GM19328 (cell line): ENCODE measurements at regions not wholly inside any gene's neighbourhood (a gene's known extent, or its start where the extent isn't known, plus 50 kb on each side); places are given as distances from the start of the nearest gene placed in this dataset.
"Not testable (repeated sequence)": the region's sequence is repeated elsewhere in the genome, so short reads cannot be mapped to it uniquely, and the experiment has no call there.

Source experiments
- ATAC-seq: cut with Tn5 transposase; IDR thresholded peaks from one replicate; pipeline ENCODE4 v1.9.1; 2021; ENCODE audit warnings: mild to moderate bottlenecking, moderate library complexity; ENCODE audit not compliant: unreplicated experiment

DNA sequence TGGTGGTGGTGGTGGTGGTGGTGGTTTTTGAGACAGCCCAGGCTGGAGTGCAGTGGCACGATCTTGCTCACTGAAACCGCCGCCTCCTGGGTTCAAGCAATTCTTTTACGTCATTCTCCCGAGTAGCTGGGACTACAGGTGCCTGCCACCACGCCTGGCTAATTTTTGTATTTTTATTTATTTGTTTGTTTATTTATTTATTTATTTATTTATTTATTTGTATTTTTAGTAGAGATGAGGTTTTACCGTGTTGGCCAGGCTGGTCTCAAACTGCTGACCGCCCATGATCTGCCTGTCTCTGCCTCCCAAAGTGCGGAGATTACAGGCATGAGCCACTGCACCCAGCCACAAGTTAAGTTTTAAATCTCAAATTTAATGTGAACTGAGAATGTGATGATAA lies 126.5 kb downstream of the PCDH18 start:
- not testable (repeated sequence) for ATAC-seq

DNA sequence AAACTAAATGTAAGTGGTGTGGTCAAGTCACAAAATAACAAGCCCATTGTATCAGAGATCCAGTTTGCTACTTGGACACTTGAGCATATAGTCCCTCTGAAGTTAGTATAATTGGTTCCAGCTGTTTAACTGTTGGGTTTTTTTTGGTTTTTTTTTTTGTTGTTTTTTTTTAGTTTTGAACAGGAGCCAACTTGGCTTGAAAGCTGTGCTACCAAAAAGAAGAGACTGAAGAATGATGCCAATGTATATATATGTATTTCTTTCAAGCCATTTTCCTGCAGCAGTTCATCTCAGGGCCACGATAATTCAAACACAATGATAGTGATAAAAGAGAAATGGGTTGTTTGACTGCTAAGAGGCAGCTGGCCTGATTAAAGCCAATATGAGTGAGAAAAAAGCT lies 138.3 kb downstream of the PCDH18 start:
- ATAC-seq, result no peak

DNA sequence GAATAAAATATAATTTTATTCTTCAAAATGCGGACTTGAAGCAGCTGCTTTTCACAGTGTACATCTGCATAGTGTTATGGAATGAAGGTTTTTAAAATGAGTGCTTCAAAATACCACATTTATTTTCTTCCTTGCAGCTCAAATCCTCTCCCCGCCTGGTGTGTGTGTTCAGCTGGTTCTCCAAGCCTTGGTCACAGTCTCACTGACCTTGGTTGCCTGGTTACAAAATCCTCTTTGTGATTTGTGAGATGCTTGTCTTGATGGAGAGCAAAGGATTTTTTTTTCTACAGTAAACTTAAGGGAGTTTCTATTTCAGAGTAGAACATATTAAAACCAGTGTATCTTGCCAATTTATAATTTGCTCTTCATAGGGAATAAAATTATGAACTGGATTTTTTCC lies 139.2 kb downstream of the PCDH18 start:
- ATAC-seq, result no peak

DNA sequence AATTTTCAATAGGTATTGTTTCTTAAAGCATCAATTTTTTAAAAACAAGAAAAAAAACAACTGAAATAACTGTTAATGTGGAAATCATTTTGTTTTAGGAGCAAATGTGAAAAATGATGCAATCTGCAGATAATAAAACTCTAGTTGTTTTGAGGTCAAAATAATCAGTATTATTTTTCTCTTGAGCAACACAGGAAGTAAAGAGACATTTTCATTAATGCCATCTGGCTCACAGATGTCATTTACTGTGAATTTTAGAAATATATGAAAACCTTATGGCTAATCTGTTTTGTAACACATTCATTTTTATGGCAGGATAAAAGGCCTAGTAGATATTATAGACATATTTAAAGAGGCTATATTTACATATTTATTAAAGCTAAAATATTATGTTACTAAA lies 141.6 kb downstream of the PCDH18 start:
- no peak for ATAC-seq

DNA sequence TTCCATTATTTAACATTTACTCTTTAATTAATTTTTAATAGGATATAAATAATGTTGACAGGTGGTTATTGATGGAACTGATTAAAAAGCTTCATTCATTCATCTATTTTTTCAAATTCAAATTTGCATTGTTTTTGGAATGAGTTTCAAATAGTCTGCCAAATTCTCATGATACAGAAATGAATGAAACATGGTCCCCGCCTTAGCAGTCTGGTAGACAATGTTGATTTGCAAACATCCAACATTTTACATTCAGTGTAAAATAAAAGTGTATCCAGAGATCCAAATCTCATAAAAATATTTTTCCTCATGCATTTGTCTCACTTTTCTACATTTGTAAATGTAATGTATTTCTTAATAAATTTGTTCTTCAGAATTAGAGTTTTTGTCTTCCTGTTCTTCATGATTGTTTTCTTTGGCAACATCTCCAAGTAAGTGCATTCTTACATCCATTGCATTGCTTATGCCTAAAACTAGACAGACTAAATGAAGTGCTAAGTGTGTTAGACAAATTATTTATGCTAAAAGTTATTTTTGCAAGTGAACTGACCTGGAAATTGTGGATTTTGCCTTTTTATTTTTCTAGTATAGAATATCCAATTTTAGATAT lies 142.3 kb downstream of the PCDH18 start:
- no peak for ATAC-seq

DNA sequence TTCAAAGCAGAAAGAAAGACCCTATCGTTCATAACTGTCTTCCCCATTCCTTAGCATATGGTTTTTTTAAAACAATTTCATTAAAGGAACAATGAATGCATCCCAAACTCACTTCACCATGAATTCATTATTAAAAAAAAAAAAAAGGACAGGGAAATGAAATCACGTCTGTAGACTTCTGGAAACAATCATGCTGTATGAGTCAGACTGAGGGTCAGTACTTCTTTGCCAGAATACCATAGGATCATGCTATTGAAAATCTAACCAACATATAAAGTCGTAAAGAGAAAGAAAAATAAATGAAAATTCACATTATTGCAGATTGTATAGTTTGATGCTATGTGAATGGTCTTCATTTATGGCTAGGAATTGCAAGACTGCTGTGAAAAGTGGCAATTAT lies 144.4 kb downstream of the PCDH18 start:
- no peak for ATAC-seq

DNA sequence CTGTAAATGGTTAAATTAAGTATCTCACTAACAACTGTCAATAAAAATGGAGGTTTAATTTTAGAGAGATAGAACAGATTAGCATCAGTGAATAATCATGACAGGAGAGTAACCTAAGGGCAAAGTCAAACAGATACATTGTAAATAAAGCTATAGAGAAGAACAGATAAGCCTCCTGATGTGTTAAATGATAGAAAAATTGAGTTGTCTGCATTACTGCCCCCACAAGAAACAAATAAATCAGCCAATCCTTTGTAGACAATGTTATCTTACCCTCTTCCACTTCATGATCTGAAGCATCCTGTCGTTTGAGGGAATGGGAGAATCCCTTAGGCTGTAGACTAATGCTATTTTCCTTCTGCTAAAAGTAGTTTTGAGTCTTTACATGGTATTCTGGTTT lies 147.8 kb downstream of the PCDH18 start:
- no peak for ATAC-seq

DNA sequence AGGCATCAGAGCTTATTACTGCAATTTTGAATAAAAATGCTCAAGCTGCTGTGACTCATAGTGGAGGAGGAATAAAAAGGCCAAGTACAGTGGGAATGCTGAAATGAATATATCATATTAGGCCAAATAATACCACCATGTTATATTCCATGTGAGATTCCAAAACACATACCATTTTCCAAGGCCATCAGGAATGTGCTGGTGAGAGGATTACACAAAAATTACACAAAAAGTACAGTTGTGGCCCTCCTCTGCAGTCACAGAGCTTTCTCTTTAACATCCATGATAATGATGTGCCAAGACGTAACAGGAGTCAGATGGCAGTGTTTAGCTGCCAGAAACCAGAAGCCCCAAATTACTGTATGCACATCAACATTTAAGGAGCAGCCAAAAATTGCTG lies 153.5 kb downstream of the PCDH18 start:
- no peak for ATAC-seq

DNA sequence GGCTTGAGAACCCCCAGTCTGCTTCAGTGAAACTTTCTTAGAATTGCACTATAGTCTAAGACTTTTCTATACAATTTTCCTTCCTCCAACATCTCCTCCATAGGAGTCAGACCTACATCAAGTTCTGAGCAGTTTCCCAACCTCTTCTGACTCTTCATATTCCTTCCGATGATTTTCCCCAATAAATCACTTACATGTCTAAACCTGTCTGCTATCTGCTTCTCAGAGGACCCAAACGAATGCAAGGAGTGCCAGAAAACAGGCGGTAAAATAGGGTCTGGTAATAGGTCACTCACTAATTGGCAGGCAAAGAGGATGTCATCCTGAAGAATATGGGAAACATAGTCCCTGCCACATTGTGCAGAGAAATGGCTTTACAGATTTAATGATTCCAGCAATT lies 153.9 kb downstream of the PCDH18 start:
- no peak for ATAC-seq

DNA sequence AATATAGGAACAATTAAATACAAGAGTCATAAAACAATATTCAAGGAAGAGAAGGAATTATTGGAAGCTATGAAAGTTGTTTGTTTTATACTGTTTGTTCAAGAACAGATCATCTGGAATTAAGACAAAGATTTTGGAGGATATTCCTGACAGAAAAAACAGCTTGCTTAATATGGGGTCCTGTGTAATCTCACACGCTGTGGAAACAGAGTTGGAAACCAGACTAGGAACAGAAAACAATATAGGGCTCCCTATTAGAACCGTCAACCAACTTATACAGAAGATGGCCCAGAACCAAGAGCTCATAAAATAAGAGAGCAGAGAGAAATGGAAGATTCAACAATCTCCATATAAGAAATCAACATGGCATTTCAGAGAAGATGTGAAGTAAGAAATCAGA lies 156.0 kb downstream of the PCDH18 start:
- ATAC-seq, result no peak

DNA sequence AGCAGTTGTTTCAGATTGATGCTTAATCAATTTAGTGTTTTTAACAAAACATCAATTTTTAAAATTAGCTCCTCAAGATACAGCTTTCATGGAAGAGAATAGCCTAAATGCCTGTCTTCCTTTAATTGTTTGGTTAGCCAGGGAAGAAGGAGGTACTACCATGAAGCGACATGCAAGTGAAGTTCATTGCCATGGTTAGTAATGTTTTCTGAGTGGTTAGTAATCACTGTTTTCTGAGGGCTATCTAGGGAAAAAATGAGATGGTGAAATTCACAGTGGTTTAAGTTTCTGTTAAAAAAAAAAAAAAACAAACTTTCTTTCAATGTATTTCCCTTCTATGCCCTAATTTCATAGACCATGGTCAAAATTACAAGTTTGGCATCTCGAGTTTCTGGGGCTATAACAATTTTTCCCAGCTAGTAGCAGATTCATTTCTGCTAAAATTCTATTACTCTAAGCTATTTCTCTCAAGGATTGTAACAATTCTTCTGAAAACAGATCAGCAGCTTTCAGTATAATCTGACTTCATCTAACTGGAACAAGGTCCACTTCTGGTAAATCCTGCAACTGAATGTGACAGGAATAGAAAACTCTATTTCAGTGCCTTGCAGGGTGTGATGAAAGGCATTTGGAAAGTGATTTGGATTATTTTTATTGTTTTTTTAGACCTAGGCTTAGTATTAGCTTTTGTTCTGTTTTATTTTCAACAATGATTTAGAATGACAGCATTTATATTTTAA lies 157.0 kb downstream of the PCDH18 start:
- no peak for ATAC-seq

DNA sequence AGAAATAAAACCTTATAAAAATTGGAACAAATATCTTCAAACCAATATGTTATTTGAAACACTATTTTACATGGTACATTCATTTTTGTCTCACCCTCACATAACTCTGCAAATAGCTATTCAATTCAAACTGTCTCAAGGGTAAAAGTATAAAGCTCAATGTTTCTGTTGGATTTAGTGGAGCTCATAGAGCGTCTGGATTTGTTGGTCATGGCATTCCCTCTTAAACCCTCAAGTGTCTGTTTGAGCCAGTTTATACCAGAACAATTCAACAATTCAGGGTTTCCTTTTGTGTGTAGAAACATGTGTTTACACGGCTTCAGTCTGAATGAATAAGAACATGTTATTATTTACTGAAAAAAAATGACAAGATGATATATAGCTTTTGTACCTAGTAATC lies 161.6 kb downstream of the PCDH18 start:
- ATAC-seq, result no peak

DNA sequence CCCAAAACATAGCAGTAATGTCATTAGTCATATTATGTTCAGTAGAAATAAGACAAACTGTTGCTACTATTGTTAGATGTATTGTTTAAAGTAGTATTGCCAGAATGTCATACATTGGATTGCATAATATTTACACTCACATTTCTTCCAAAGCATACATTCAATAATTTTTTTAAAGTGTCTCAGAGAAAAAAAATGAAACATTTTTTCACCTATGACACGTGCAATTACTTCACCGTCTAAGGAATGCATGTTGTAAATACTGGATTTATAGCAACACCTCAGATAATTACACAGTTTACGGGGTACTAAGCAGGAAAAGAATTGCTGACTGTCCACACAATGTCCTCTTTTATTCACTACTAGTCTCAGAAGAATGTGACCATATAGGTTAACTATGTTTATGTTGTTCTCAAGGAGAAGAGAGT lies 162.1 kb downstream of the PCDH18 start:
- ATAC-seq, result no peak

DNA sequence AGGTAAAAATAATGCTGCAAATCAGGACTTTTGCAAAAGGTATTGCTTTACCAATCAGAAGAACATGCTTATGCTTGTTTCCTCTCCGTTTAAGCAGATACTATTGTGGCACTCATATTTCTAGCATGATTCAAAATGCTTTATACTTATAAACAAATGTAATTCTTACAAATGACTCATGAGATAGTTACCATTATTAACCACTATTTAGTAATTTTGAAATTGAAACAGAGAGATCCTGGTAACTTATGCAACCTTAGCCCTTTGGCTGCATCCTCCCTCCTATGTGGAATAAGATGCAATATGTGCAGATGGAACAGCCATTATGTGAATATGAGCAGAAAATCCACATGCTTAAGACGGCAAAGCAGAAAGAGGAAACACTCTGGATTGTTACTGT lies 164.7 kb downstream of the PCDH18 start:
- ATAC-seq, result no peak

DNA sequence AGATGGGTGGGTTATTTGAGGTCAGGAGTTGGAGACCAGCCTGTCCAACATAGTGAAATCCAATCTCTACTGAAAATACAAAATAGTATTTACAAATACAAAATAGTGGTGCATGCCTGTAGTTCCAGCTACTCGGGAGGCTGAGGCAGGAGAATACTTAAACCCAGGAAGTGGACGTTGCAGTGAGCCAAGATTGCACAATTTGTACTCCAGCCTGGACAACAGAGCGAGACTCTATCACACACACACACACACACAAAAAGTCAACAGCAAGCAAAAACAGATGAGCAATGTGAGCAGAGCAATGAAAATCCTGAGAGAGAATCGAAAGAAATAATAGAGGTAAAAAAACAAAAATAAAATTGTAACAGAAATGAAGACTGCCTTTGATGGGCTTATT lies 168.8 kb downstream of the PCDH18 start:
- no peak for ATAC-seq

DNA sequence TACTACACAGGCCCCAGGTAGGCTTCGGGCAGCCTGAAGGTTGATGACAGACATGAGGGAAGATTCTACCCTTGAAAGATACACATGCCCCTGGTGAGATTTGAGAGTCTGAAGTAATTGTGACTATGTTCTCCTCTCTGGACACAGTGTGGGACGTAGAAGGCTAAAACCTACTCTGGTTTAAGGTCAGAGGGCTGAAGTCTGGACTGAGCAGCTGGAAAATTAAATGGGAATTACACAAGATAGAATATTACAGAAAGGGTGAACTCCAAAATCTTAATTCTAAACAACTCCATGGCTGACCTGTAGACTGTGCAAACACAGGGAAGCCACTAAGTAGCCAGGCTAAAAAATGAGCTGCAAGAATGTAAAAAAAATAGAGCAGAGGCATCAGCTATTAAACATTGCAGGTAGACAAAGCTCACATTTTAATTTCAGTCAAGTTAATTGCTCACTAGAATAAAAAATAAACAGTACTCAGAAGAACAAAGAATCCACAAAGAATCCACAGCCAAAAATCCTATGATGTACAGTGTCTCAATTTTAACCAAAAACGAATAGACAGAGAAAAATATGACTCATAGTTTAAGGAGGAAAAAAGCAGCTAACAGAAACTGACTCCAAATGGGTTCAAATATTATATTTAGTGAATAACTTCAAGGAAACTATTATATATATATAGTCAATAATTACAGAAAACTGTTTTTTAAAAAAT lies 170.4 kb downstream of the PCDH18 start:
- no peak for ATAC-seq

DNA sequence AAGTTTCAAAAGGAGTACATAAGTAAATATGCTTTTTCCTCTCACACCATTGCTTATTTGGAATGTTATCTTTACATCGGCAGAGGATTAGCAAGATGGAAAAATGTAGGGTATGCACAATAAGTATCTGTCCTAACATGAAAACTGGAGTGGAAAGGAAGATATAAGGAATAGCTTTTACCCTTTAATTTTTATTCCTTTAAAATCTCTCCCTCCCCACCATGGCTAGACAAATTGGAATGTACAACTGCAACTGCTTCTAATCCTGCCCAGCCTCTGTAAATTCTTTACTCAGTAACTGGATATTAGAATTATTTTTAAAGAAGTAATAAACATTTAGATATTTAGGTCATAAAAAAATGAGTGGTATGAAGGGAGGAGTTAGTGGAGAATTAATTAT lies 171.5 kb downstream of the PCDH18 start:
- no peak for ATAC-seq

DNA sequence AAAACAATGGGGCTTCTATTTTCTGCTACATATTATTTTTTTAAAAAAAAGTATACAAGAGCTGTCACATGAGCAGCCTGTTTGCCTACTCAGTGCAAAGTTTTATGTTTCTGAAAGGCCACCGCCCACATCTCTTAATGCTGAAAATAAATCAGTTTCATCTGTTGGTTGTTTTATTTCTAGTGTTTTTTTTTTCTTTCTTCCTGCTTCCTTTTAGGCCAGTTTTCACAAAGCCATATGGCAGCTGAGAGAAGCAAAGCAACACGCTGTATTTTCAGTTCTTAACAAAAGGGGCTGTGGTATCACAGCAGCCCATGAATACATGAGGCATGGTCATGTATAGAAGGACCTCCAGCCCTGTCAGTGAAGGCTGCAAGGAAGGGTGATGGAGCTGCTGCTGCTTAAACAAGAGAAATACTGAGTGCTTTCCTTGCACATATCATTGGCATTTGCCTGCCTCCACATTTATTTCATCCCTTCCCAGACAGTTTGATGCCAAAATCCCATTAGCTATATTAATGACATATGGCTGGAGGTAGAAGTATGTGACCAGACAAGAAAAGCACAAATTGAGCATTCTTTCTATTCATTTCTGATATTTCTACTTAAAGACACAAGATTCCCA lies 172.5 kb downstream of the PCDH18 start:
- ATAC-seq, result no peak

DNA sequence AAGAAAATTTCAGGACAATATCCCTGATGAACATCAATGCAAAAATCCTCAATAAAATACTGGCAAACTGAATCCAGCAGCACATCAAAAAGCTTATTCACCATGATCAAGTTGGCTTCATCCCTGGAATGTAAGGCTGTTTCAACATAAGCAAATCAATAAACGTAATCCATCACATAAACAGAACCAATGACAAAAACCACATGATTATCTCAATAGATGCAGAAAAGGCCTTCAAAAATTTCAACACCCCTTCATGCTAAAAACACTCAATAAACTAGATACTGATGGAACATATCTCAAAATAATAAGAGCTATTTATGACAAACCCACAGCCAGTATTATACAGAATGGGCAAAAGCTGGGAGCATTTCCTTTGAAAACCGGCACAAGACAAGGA lies 177.7 kb downstream of the PCDH18 start:
- ATAC-seq, result not testable (repeated sequence)

DNA sequence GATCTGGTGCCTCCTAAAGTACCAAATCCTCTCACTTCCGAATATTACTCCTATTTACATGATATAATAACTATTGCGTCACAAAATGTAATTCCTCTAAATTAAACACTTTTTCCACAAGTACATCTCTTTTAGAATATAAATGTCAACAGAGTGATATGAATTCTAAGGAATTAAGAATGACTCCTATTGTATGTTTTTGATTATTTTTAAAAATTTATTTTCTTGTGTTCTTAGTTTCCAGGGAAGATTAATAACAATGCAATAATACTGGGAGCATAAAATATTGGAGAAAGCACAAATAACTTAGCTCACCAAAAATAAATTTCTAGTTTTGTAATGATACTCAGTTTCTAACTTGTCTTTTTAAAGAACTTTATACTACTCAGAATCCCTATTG lies 184.9 kb downstream of the PCDH18 start:
- no peak for ATAC-seq

DNA sequence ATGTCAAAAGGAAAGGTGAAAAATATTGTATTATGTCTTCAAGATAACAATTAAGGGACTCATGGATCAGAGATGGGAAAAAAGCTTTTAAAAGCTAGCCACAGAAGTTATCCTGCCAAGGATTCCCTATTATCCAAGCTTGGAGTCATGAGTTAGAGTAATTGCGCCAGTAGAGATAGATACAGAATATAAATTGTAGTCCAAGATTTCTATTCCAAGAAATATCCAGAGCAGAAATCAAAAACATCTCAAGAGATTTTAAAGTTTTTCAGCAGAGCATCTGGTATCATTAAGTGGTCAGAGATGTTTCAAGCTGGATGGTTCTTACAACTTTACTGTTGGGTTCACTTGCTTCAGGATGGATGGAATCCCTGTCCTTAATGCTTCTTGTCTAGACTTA lies 186.7 kb downstream of the PCDH18 start:
- ATAC-seq, result no peak

DNA sequence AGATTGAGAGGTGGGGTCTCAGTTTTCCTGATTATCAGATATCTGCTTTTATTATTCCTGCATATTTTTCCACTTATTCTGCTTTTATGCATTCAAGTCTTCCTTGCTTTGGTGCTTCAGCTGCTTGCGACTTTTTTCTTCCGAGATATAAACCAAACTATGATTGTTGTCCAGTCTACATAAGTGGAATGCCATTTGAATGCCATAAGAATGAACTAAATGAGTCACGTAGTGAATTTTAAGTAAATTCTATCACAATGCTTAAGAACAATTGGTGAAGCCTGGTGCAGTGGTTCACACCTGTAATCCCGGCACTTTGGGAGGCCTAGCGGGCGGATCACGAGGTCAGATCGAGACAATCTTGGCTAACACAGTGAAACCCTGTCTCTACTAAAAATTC lies 189.1 kb downstream of the PCDH18 start:
- no peak for ATAC-seq
